ENCODE measurements at regions not wholly inside any gene's neighbourhood (a gene's known extent, or its start where the extent isn't known, plus 50 kb on each side); places are given as distances from the start of the nearest gene placed in this dataset.
"Not testable (repeated sequence)": the region's sequence is repeated elsewhere in the genome, so short reads cannot be mapped to it uniquely, and the experiment has no call there.

DNA sequence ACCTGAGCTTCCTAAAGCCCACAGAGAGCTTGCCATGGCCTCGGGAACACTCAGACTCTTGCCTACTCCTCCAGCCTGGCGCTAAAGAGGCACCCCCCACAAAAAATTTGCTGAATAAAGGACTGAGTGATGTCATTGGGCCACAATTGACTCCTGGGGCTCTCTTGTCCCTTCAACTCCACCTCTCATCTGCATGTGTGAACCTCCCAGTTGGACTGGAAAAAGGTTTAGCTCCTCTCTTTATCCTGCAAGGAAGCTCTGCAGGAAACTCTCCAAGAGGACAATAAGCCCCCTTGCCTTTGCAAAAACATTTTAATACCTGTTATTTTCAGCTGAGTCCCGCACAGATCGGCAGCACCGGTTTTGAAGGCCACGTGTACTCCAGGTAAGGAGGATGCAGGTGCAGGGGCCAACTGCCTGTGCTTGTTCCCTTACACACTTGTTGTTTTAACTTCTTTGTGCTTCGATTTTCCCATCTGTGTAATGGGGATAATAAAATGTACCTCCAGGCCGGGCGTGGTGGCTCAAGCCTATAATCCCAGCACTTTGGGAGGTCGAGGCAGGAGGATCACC is 107.3 kb downstream of the TFAP2C start:
- DNase-seq (ENCODE audit: low read depth): no peak
- TF ChIP-seq, protein P1, sequence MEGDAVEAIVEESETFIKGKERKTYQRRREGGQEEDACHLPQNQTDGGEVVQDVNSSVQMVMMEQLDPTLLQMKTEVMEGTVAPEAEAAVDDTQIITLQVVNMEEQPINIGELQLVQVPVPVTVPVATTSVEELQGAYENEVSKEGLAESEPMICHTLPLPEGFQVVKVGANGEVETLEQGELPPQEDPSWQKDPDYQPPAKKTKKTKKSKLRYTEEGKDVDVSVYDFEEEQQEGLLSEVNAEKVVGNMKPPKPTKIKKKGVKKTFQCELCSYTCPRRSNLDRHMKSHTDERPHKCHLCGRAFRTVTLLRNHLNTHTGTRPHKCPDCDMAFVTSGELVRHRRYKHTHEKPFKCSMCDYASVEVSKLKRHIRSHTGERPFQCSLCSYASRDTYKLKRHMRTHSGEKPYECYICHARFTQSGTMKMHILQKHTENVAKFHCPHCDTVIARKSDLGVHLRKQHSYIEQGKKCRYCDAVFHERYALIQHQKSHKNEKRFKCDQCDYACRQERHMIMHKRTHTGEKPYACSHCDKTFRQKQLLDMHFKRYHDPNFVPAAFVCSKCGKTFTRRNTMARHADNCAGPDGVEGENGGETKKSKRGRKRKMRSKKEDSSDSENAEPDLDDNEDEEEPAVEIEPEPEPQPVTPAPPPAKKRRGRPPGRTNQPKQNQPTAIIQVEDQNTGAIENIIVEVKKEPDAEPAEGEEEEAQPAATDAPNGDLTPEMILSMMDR (conservative IDR thresholded peaks at IDR 0.05; ENCODE audit: low read depth, low read length): no peak
- no peak overlapping the region for H3K4me3 ChIP-seq (ENCODE audit: low read length)

DNA sequence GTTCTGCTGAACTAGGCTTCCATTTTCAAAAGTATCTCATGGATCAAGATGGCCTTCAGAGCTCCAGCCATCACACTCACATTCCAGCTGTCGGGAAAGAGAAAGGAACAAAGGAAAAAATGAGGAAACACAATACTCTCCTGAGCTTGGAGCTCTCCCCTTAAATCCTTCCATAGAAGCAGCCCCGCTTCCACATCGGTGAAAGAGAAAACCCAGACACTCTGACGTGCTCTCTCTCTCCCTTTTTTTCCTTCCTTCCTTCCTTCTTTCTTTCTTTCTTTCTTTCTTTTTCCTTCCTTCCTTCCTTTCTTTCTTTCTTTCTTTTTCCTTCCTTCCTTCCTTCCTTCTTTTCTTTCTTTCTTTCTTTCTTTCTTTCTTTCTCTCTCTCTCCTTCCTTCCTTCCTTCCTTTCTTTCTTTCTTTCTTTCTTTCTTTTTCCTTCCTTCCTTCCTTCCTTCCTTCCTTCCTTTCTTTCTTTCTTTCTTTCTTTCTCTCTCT is 115.3 kb downstream of the TFAP2C start:
- DNase-seq (ENCODE audit: low read depth); H3K4me3 ChIP-seq (ENCODE audit: low read length): not testable (repeated sequence)

DNA sequence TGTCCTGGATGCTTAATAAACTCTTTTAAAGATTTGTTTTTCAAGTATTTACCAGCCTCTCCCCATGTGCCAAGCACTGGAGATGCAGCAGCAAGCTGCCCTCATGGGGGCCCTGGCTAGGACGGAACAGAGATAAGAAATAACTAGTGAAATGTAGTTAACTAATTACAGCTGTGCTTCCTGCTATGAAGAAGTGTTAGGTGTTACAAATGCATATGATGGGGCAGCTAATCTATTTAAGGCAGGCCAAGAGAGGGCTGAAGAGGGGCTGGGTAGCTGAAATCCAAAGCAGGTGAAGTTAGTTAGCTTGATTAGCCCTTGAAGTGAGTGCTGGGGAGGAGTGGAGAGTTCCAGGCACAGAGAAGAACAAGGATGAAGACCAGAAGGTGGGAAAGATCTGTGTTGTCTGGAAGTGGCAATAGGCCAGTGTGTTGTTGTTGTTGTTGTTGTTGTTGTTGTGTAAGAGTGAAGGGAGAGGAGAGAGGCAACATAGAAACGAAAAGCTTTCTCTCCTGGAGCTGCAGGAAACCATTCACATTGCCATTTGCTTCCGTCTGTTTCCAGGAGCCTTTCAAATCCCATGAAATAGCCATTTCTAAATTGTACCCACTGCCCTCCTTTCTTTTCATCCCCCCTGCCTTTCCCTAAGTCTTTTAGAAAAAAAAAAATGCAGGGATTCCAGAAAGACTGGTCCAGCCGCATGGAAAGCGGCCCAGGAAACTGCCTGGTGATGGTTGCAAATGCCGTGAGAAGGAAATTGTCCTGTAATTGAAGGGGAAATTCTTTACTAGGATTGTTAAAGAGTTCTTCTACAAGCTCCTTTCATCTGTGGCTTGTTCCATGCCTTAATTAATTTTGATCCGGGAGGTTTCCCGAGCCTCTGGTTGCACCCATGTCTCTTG is 119.6 kb downstream of the TFAP2C start:
- TF ChIP-seq, protein P1 (conservative IDR thresholded peaks at IDR 0.05; ENCODE audit: low read depth, low read length): no peak
- DNase-seq (ENCODE audit: low read depth): no peak
- H3K4me3 ChIP-seq (ENCODE audit: low read length): no peak overlapping the region

DNA sequence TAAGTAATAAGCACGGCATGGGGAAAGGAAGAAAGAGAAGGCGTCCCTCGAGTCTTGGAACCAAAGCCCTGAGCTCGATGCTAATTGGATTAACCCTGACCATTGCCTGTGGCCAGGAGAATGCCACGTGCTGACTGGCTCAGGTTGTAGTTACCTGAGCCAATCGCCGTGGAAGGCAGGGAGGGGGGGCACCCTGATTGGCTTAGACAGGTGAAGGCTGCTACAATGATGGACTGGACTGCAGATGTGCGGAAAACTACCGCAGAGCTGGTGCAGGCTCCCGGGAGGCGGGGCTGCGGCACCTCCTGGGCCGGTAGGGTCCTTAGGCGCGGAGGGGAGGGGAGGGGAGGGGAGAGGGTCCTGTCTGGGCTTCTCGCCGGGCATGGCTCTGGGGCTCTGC is 121.3 kb downstream of the TFAP2C start:
- TF ChIP-seq, protein P1 (conservative IDR thresholded peaks at IDR 0.05; ENCODE audit: low read depth, low read length): no peak
- DNase-seq (ENCODE audit: low read depth): no peak
- H3K4me3 ChIP-seq (ENCODE audit: low read length): no peak overlapping the region

DNA sequence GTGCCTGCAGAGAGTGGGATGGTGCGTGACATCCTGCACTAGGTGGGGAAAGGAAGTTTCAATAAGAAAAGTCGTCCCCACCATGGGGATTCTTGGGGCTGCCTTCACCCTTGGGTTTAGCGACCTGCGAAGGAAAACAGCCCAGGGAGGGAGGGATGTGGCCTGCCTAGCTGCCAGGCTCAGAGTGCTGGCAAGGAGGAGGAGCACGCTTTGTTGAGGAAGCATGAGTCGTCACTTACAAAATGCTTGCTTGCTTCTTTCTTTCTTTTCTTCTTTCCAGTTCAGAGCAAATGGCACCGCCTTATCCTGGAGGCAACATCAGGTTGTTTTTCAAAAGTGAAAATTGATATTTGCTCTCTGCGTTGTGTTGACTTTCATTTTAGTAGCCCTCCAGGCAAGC is 123.2 kb downstream of the TFAP2C start:
- no peak overlapping the region for H3K4me3 ChIP-seq (ENCODE audit: low read length)
- TF ChIP-seq, protein P1 (conservative IDR thresholded peaks at IDR 0.05; ENCODE audit: low read depth, low read length): no peak
- no peak for DNase-seq (ENCODE audit: low read depth)

DNA sequence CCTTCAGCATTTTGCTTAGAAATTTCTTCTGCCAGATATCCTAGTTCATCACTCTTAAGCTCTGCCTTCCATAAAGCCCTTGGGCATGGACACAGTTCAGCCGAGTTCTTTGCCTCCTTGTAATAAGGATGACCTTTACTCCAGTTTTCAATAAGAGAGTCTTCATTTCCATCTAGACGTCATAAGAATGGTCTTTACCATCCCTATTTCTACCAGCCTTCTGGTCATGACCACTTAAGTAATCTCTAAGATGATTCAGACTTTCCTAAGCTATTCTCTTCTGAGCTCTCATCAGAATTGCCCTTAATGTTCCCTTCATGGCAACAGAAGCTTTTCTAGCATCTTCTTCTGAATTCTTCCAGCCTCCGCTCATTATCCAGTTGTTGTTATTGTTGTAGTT is 126.1 kb downstream of the TFAP2C start:
- TF ChIP-seq, protein P1 (conservative IDR thresholded peaks at IDR 0.05; ENCODE audit: low read depth, low read length): no peak
- no peak overlapping the region for H3K4me3 ChIP-seq (ENCODE audit: low read length)
- no peak for DNase-seq (ENCODE audit: low read depth)

DNA sequence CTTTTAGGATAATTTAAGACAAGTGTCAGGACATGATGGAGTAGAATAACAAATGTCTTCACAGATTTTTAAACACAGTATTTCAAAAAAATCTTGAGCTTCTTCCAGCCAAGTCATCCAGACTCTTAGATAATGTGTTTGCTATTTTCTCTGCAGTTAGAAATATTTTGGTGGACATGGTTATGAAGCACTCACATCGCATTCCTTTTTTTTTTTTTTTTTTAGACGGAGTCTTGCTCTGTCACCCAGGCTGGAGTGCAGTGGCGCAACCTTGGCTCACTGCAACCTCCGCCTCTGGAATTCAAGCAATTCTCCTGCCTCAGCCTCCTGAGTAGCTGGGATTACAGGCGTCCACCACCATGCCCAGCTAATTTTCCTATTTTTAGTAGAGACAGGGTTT is 127.6 kb downstream of the TFAP2C start:
- not testable (repeated sequence) for H3K4me3 ChIP-seq (ENCODE audit: low read length); DNase-seq (ENCODE audit: low read depth)

DNA sequence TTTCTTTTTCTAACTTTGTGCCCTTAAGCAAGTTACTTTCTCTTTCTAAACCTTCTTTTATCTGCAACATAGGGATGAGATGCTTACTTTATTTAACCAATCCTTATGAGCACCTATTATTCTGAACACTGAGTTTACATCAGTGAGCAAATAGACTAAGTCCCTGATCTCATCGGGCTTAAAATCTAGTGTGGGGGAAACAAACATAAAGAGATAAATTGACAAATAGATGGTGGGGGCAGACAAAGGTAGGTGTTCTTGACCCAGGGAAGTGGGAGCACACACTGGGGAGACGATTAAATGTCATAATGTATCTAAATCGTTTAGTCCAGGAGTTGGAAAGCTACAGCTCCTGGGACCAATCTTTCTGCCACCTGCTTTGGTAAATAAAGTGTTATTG is 129.6 kb downstream of the TFAP2C start:
- H3K4me3 ChIP-seq (ENCODE audit: low read length): no peak overlapping the region
- DNase-seq (ENCODE audit: low read depth): no peak
- TF ChIP-seq, protein P1 (conservative IDR thresholded peaks at IDR 0.05; ENCODE audit: low read depth, low read length): no peak

Data from retinal pigment epithelial cell (primary cell).